Lung (tissue), 11 donors: ENCODE measurements at regions not wholly inside any gene's neighbourhood (a gene's known extent, or its start where the extent isn't known, plus 50 kb on each side); places are given as distances from the start of the nearest gene placed in this dataset.

Source experiments
- ATAC-seq: fragments of 200-7000 bp; cut with Tn5 transposase; one replicate; pipeline ENCODE4 v1.9.1; 2020; ENCODE audit warnings: moderate number of reproducible peaks; ENCODE audit not compliant: insufficient read depth, low FRiP score
- DNase-seq, 3 donors: peaks; one replicate each; pipeline ENCODE4 v3.0.0-alpha.2; 2013 to 2017
- H3K27ac ChIP-seq, 2 donors: one replicate each; pipeline ENCODE4 v1.5.1; 2013; ENCODE audit warnings: mild to moderate bottlenecking in 2 of 2, moderate library complexity in 2 of 2, control low read depth in 1 of 2, inconsistent platforms in 1 of 2, low read depth in 1 of 2, low read length in 1 of 2
- H3K27me3 ChIP-seq, 3 donors: one replicate each; pipeline ENCODE4 v1.5.1; 2013; ENCODE audit warnings: low read length in 2 of 3; ENCODE audit not compliant: control insufficient read depth in 3 of 3, insufficient read depth in 3 of 3
- H3K36me3 ChIP-seq, 4 donors: one replicate each; pipeline ENCODE4 v1.5.1; 2013; ENCODE audit warnings: low read length in 4 of 4, mild to moderate bottlenecking in 1 of 4, moderate library complexity in 1 of 4; ENCODE audit not compliant: control insufficient read depth in 4 of 4, insufficient read depth in 4 of 4
- H3K4me1 ChIP-seq, 5 donors: one replicate each; pipeline ENCODE4 v1.5.1; 2013; ENCODE audit warnings: low read length in 5 of 5, mild to moderate bottlenecking in 2 of 5, moderate library complexity in 1 of 5; ENCODE audit not compliant: control insufficient read depth in 5 of 5, insufficient read depth in 5 of 5
- H3K4me3 ChIP-seq: one replicate; pipeline ENCODE4 v1.5.1; 2013; ENCODE audit warnings: mild to moderate bottlenecking, control low read depth, moderate library complexity
- H3K9ac ChIP-seq, 2 donors: one replicate each; pipeline ENCODE4 v1.5.1; 2013; ENCODE audit warnings: low read length in 2 of 2, control low read depth in 1 of 2; ENCODE audit not compliant: insufficient read depth in 1 of 2
- H3K9me3 ChIP-seq, 4 donors: one replicate each; pipeline ENCODE4 v1.5.1; 2013; ENCODE audit warnings: low read length in 3 of 4, mild to moderate bottlenecking in 1 of 4, moderate library complexity in 1 of 4; ENCODE audit not compliant: control insufficient read depth in 4 of 4, insufficient read depth in 3 of 4
- CTCF ChIP-seq: IDR thresholded peaks from 2 replicates; pipeline ENCODE4 v1.5.1; 2012; ENCODE audit warnings: mild to moderate bottlenecking; ENCODE audit errors: control extremely low read depth, extremely low read depth
- WGBS, 2 donors: extraction: QIAGEN DNeasy Blood & Tissue Kit; methylation state at CpG; one replicate each; pipeline ENCODE4 v1.1.7; 2013; 5-methylcytosine and 5-hydroxymethylcytosine counted together
- donor health status: control.
- donor health status: control.
- donor health status: Bipolar disorder and iron deficiency.
- donor health status: healthy.
- donor health status: DM: yes; HTN: yes; CAD: no.

- H3K27ac ChIP-seq = no peak overlapping the region
- H3K4me1 ChIP-seq = no peaks in the 10 kb centered on the region
- no peak for TF ChIP-seq CTCF
- no peak overlapping the region for H3K9ac ChIP-seq
- ATAC-seq = no peak
- H3K27me3 ChIP-seq = no peaks in the 10 kb centered on the region
- H3K4me3 ChIP-seq = no peak overlapping the region
- DNase-seq = no peak
- peaks cover 0 to 8% (median 0%) of the 10 kb centered on the region in 4 donors for H3K9me3 ChIP-seq
- WGBS, 2 donors = 82 to 85% methylated on average over 9 of the region's 9 CpGs
- H3K36me3 ChIP-seq = no peaks in the 10 kb centered on the region
Measured at GRCh38 chr1:11365744-11366387, 92.9 kb downstream of the UBIAD1 start.

- Histone ChIP-seq H3K4me3 (no peak overlapping the region), H3K9ac (no peak overlapping the region), H3K36me3 (no peaks in the 10 kb centered on the region), H3K27me3 (peaks cover 0 to 3% (median 0%) of the 10 kb centered on the region in 3 donors), H3K4me1 (no peaks in the 10 kb centered on the region), H3K27ac (no peak overlapping the region), H3K9me3 (peaks cover 0 to 2% (median 0%) of the 10 kb centered on the region in 4 donors)
- WGBS, 2 donors = 77 to 79% methylated on average over 10 of the region's 10 CpGs
- TF ChIP-seq CTCF = no peak
- DNase-seq (no peak), ATAC-seq (no peak)
Measured at GRCh38 chr1:11373029-11373894, 100.3 kb downstream of the UBIAD1 start.

- ATAC-seq (no peak), DNase-seq (no peak)
- Histone ChIP-seq H3K36me3 (no peaks in the 10 kb centered on the region), H3K9me3 (peaks cover 0 to 2% (median 0%) of the 10 kb centered on the region in 4 donors), H3K27me3 (peaks cover 0 to 3% (median 0%) of the 10 kb centered on the region in 3 donors), H3K9ac (no peak overlapping the region), H3K27ac (no peak overlapping the region), H3K4me1 (no peaks in the 10 kb centered on the region), H3K4me3 (no peak overlapping the region)
- WGBS, 2 donors = 43 to 53% methylated on average over 5 of the region's 5 CpGs
- no peak for TF ChIP-seq CTCF
Measured at GRCh38 chr1:11373895-11374747, 101.1 kb downstream of the UBIAD1 start.
